ENCODE measurements at regions not wholly inside any gene's neighbourhood (a gene's known extent, or its start where the extent isn't known, plus 50 kb on each side); places are given as distances from the start of the nearest gene placed in this dataset.
"Not testable (repeated sequence)": the region's sequence is repeated elsewhere in the genome, so short reads cannot be mapped to it uniquely, and the experiment has no call there.

- TF ChIP-seq REST (IDR thresholded peaks at IDR 0.05; ENCODE audit: low read depth) (no peak), EZH2 (IDR thresholded peaks at IDR 0.05) (no peak)
Observed at GRCh38 chr13:18714889-18715288, 466.7 kb downstream of the TUBA3C start (continued).

- H3K79me2 ChIP-seq (ENCODE audit: insufficient read depth, low read length); DNase-seq (ENCODE audit: low read depth, low spot score); H3K36me3 ChIP-seq (ENCODE audit: control insufficient read depth in 1 of 2, insufficient read depth in 2 of 2, low read length in 2 of 2); H3K9me3 ChIP-seq (ENCODE audit: control insufficient read depth in 1 of 2, insufficient read depth in 1 of 2, low read depth in 1 of 2, low read length in 2 of 2); H3K4me2 ChIP-seq (ENCODE audit: low read length); H3K4me3 ChIP-seq (replicated peaks in 1 of 2; ENCODE audit: low read depth in 1 of 2, low read length in 2 of 2); ATAC-seq; H4K20me1 ChIP-seq (ENCODE audit: insufficient read depth); H3K9ac ChIP-seq (ENCODE audit: low read length); POLR2A ChIA-PET; RAD21 ChIA-PET (ENCODE audit: low non-redundant PET in 1 of 2, low total read pairs in 2 of 2, uncharacterized antibody in 2 of 2, unreplicated experiment in 2 of 2); H3K27ac ChIP-seq (ENCODE audit: low read depth, low read length); H3K4me1 ChIP-seq (ENCODE audit: control insufficient read depth in 1 of 2, insufficient read depth in 2 of 2, low read length in 2 of 2); intact Hi-C loops (cut with micrococcal nuclease); H3K9me2 ChIP-seq (ENCODE audit: insufficient read depth); H2AFZ ChIP-seq (ENCODE audit: low read depth, low read length, poor library complexity, severe bottlenecking); H3K27me3 ChIP-seq (ENCODE audit: insufficient read depth, low read length); BruUV-seq (replicated peaks); CTCF ChIA-PET: not testable (repeated sequence)
Observed at GRCh38 chr13:18710673-18711072, 471.0 kb downstream of the TUBA3C start.

- H3K9me3 ChIP-seq (ENCODE audit: control insufficient read depth in 1 of 2, insufficient read depth in 1 of 2, low read depth in 1 of 2, low read length in 2 of 2); H3K27ac ChIP-seq (ENCODE audit: low read depth, low read length); H2AFZ ChIP-seq (ENCODE audit: low read depth, low read length, poor library complexity, severe bottlenecking); H3K9me2 ChIP-seq (ENCODE audit: insufficient read depth); RAD21 ChIA-PET (ENCODE audit: low non-redundant PET in 1 of 2, low total read pairs in 2 of 2, uncharacterized antibody in 2 of 2, unreplicated experiment in 2 of 2); H4K20me1 ChIP-seq (ENCODE audit: insufficient read depth); POLR2A ChIA-PET; DNase-seq (ENCODE audit: low read depth, low spot score); H3K27me3 ChIP-seq (ENCODE audit: insufficient read depth, low read length); intact Hi-C loops (cut with micrococcal nuclease); ATAC-seq; H3K4me2 ChIP-seq (ENCODE audit: low read length); H3K9ac ChIP-seq (ENCODE audit: low read length); BruUV-seq (replicated peaks); H3K4me1 ChIP-seq (ENCODE audit: control insufficient read depth in 1 of 2, insufficient read depth in 2 of 2, low read length in 2 of 2); H3K4me3 ChIP-seq (replicated peaks in 1 of 2; ENCODE audit: low read depth in 1 of 2, low read length in 2 of 2); H3K36me3 ChIP-seq (ENCODE audit: control insufficient read depth in 1 of 2, insufficient read depth in 2 of 2, low read length in 2 of 2); CTCF ChIA-PET; H3K79me2 ChIP-seq (ENCODE audit: insufficient read depth, low read length): not testable (repeated sequence)
Observed at GRCh38 chr13:18706538-18706937, 475.1 kb downstream of the TUBA3C start.

- H3K4me1 ChIP-seq (ENCODE audit: control insufficient read depth in 1 of 2, insufficient read depth in 2 of 2, low read length in 2 of 2); H3K9me2 ChIP-seq (ENCODE audit: insufficient read depth); ATAC-seq; intact Hi-C loops (cut with micrococcal nuclease); H3K36me3 ChIP-seq (ENCODE audit: control insufficient read depth in 1 of 2, insufficient read depth in 2 of 2, low read length in 2 of 2); H2AFZ ChIP-seq (ENCODE audit: low read depth, low read length, poor library complexity, severe bottlenecking); BruUV-seq (replicated peaks); H4K20me1 ChIP-seq (ENCODE audit: insufficient read depth); H3K9me3 ChIP-seq (ENCODE audit: control insufficient read depth in 1 of 2, insufficient read depth in 1 of 2, low read depth in 1 of 2, low read length in 2 of 2); RAD21 ChIA-PET (ENCODE audit: low non-redundant PET in 1 of 2, low total read pairs in 2 of 2, uncharacterized antibody in 2 of 2, unreplicated experiment in 2 of 2); H3K27ac ChIP-seq (ENCODE audit: low read depth, low read length); H3K27me3 ChIP-seq (ENCODE audit: insufficient read depth, low read length); H3K79me2 ChIP-seq (ENCODE audit: insufficient read depth, low read length); POLR2A ChIA-PET; H3K9ac ChIP-seq (ENCODE audit: low read length); DNase-seq (ENCODE audit: low read depth, low spot score); H3K4me3 ChIP-seq (replicated peaks in 1 of 2; ENCODE audit: low read depth in 1 of 2, low read length in 2 of 2); CTCF ChIA-PET; H3K4me2 ChIP-seq (ENCODE audit: low read length): not testable (repeated sequence)
Observed at GRCh38 chr13:18702464-18703247, 479.0 kb downstream of the TUBA3C start.

All from HCT116 (cell line).